ENCODE measurements at regions not wholly inside any gene's neighbourhood (a gene's known extent, or its start where the extent isn't known, plus 50 kb on each side); places are given as distances from the start of the nearest gene placed in this dataset.

GRCh38 chr6:141735126-141735525 is 397.6 kb upstream of the GJE1 start:
- H3K4me1 Mint-ChIP-seq, result no peaks in the 10 kb centered on the region
- H3K27me3 Mint-ChIP-seq, result no peaks in the 10 kb centered on the region
- CTCF ChIA-PET, result no interaction called here
- no peak overlapping the region for H3K27ac Mint-ChIP-seq
- H3K9me3 Mint-ChIP-seq, result no peaks in the 10 kb centered on the region
- no peaks in the 10 kb centered on the region for H3K36me3 Mint-ChIP-seq
- no peak for DNase-seq
- H3K4me3 Mint-ChIP-seq, result no peak overlapping the region

DNA sequence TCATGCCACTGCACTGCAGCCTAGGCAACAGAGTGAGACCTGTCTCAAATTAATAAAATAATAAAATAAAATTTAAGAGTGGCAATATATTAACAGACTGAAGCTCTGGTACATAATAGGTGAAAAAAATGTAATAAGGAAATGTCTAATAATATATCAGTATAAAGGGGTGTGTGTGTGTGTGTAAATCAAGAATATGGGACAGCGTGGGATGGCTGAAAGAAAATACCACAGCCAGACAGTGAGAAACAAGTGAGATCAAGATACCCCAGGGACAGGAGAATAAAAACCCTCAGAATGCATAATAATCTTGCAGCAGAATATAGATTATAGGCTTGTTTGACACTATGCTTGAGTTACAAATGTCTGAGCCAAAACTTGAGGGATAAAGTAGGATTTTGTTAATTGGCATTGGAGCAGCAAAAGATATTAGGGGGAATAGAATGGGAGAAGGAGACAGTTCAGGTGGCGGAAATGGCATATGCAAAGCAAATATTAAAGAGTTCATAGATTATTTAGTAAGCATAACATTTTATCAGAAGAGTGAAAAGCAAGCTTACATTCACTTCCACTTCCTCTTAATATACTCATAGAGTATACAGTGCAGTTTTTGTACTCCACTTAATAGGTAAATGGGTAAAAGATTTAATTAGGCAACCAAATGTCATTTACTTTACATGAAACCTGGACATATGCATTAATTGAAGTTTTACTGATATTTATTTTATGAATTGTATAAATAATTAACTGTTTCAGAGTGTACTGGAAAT is 398.5 kb upstream of the GJE1 start:
- DNase-seq, result no peak
- H3K27ac Mint-ChIP-seq, result no peak overlapping the region
- CTCF ChIA-PET, result no interaction called here
- no peak overlapping the region for H3K4me3 Mint-ChIP-seq
- no peaks in the 10 kb centered on the region for H3K27me3 Mint-ChIP-seq
- H3K36me3 Mint-ChIP-seq, result no peaks in the 10 kb centered on the region
- no peaks in the 10 kb centered on the region for H3K9me3 Mint-ChIP-seq
- no peaks in the 10 kb centered on the region for H3K4me1 Mint-ChIP-seq

DNA sequence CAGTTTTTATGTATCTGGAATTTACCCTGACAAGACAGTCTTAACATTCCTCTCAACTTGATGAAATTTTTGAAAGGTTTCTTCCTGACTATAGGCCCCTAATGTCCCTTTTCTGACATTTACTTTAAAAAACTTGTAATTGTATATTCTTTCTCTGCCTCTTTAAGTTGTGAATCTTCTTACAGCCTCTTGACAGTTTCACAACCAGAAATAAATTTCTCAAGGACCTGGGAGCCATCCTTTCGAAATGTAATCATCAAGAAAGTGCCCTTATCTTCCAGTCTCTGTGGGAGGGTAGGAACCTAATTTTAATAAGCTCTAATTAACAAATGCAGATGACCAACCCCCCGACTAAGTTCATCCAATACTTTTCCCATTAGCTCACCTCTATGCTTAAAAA is 403.6 kb upstream of the GJE1 start:
- Mint-ChIP-seq H3K4me1 (no peaks in the 10 kb centered on the region), H3K9me3 (no peaks in the 10 kb centered on the region), H3K4me3 (no peak overlapping the region), H3K27me3 (no peaks in the 10 kb centered on the region), H3K36me3 (no peaks in the 10 kb centered on the region), H3K27ac (no peak overlapping the region)
- CTCF ChIA-PET, result no interaction called here
- no peak for DNase-seq

DNA sequence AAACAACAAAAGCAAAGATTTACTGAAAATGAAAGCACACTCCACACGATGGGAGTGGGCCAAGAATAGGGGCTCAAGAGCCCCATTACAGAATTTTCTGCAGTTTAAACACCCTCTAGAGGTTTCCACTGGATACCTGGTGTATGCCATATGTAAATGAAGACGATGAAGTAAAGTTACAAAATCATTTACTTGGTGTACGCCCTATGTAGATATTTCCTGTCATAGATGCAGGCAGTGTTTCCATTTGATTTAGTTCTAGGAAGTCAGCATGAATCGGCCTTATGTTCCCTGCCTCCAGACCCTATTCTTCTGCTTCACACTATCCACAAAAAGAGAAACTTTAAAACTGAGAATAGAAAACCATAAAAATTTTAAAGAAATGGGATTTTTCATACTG is 404.4 kb upstream of the GJE1 start:
- no peaks in the 10 kb centered on the region for H3K27me3 Mint-ChIP-seq
- no peak overlapping the region for H3K4me3 Mint-ChIP-seq
- DNase-seq, result no peak
- no peak overlapping the region for H3K27ac Mint-ChIP-seq
- CTCF ChIA-PET, result no interaction called here
- no peaks in the 10 kb centered on the region for H3K9me3 Mint-ChIP-seq
- no peaks in the 10 kb centered on the region for H3K4me1 Mint-ChIP-seq
- no peaks in the 10 kb centered on the region for H3K36me3 Mint-ChIP-seq

DNA sequence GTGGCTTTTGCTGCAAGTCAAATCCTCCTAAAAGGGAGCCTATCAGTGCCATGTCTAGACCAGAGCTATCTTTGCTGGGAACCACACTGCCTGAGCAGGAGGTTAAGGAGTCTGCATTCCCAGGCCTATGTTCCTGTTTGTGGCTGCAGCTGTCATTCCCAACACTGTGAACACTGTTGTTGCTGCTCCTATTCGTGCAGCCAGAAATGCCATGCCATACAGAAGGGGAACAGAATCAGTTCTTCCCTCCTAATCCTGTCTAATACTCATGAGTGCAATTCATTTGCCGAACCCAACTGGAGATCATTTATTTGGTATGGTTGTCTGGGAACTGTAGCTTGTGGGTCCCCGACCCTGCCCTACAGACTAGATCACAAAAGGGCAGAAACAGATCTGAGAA is 406.5 kb upstream of the GJE1 start:
- Mint-ChIP-seq H3K4me1 (no peaks in the 10 kb centered on the region), H3K4me3 (no peak overlapping the region), H3K9me3 (no peaks in the 10 kb centered on the region), H3K27ac (no peak overlapping the region), H3K36me3 (no peaks in the 10 kb centered on the region), H3K27me3 (no peaks in the 10 kb centered on the region)
- CTCF ChIA-PET, result no interaction called here
- no peak for DNase-seq

DNA sequence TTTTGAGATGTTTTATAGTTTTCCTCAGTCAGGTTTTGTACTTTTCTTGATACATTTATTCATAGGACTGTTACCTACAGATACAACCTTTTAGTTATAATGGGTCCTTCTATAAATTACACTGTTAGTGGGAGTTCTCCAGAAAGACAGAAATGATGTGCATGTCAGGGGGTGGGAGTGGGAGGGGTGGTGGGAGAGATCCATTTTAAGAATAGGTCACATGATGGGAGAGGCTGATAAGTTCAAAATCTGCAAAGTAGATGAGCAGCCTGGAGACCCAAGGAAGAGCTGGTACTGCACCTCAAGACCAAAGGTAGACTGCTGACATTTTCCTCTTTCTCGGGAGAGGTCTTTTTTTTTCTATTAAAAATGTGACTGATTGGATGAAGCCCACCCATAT is 408.0 kb upstream of the GJE1 start:
- no peak for DNase-seq
- no peaks in the 10 kb centered on the region for H3K36me3 Mint-ChIP-seq
- H3K4me1 Mint-ChIP-seq, result no peaks in the 10 kb centered on the region
- CTCF ChIA-PET, result no interaction called here
- H3K27me3 Mint-ChIP-seq, result no peaks in the 10 kb centered on the region
- H3K9me3 Mint-ChIP-seq, result no peaks in the 10 kb centered on the region
- H3K4me3 Mint-ChIP-seq, result no peak overlapping the region
- H3K27ac Mint-ChIP-seq, result no peak overlapping the region

DNA sequence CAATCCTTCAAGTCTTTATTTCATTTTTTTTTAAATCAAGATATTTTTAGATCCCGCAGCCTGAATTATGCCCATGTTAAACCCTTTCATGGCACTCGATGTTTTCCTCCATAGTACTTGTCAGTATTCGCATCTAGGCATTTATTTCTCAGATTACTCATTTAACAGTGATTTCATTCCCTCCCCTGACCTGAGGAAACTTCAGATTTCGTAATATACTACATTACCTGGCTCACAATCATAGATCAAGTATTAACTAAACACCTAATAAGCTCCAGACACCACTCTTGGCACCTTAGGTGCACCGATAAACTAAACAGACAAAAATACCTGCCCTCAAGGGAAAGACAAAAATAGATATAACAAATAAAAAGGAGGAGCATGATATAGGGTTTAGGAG is 413.2 kb upstream of the GJE1 start:
- Mint-ChIP-seq H3K27ac (no peak overlapping the region), H3K4me3 (no peak overlapping the region), H3K36me3 (no peaks in the 10 kb centered on the region), H3K27me3 (no peaks in the 10 kb centered on the region), H3K4me1 (no peaks in the 10 kb centered on the region), H3K9me3 (no peaks in the 10 kb centered on the region)
- DNase-seq, result no peak
- CTCF ChIA-PET, result no interaction called here

DNA sequence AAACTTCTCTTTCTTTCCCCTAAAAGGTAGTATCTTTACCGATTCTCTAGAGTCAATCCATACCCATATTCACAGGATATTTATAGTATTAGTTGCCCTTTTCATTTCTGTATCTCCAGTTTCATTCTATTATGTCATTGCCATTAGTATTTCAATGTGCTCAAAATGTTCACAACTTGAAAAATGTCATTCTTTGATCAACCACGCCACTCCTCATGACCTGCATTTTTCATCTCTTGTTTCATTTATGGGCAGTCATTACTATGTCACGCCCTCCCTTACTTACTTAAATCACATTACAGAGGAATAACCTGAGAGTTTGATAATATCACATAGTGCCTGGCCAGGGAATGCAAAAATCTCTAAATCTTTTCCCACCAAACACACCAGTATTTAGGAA is 427.3 kb upstream of the GJE1 start:
- Mint-ChIP-seq H3K4me1 (no peaks in the 10 kb centered on the region), H3K36me3 (no peaks in the 10 kb centered on the region), H3K27me3 (no peaks in the 10 kb centered on the region), H3K4me3 (no peak overlapping the region), H3K27ac (no peak overlapping the region), H3K9me3 (no peaks in the 10 kb centered on the region)
- CTCF ChIA-PET, result no interaction called here
- no peak for DNase-seq

GRCh38 chr6:141704151-141704550 is 428.6 kb upstream of the GJE1 start:
- CTCF ChIA-PET, result no interaction called here
- H3K4me3 Mint-ChIP-seq, result no peak overlapping the region
- H3K9me3 Mint-ChIP-seq, result no peaks in the 10 kb centered on the region
- H3K4me1 Mint-ChIP-seq, result no peaks in the 10 kb centered on the region
- no peak overlapping the region for H3K27ac Mint-ChIP-seq
- no peak for DNase-seq
- H3K27me3 Mint-ChIP-seq, result no peaks in the 10 kb centered on the region
- no peaks in the 10 kb centered on the region for H3K36me3 Mint-ChIP-seq

GRCh38 chr6:141701732-141702131 is 431.0 kb upstream of the GJE1 start:
- H3K27me3 Mint-ChIP-seq, result no peaks in the 10 kb centered on the region
- no peaks in the 10 kb centered on the region for H3K4me1 Mint-ChIP-seq
- no peak for DNase-seq
- H3K36me3 Mint-ChIP-seq, result no peaks in the 10 kb centered on the region
- H3K4me3 Mint-ChIP-seq, result no peak overlapping the region
- no peak overlapping the region for H3K27ac Mint-ChIP-seq
- CTCF ChIA-PET, result no interaction called here
- H3K9me3 Mint-ChIP-seq, result no peaks in the 10 kb centered on the region

DNA sequence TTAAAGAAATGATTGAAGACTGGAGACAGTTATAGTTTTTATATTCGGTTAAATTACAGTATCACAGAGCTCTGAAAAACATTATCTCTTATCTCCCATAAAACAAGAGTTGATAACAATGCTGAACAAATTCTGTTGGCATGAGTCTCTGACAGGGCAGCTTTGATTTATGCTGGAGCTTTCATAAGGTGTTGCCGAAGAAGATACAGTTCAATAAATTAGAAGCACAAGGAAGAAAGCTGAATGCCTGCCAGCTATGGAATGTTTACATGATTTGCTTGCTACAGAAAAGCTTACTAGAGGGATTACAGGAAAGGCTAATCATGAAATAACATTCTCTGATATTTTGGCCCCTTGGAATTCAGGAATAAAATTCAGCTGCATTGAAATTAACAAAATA is 431.9 kb upstream of the GJE1 start:
- Mint-ChIP-seq H3K27ac (no peak overlapping the region), H3K36me3 (no peaks in the 10 kb centered on the region), H3K4me1 (no peaks in the 10 kb centered on the region), H3K27me3 (no peaks in the 10 kb centered on the region), H3K9me3 (no peaks in the 10 kb centered on the region), H3K4me3 (no peak overlapping the region)
- no peak for DNase-seq
- CTCF ChIA-PET, result no interaction called here

DNA sequence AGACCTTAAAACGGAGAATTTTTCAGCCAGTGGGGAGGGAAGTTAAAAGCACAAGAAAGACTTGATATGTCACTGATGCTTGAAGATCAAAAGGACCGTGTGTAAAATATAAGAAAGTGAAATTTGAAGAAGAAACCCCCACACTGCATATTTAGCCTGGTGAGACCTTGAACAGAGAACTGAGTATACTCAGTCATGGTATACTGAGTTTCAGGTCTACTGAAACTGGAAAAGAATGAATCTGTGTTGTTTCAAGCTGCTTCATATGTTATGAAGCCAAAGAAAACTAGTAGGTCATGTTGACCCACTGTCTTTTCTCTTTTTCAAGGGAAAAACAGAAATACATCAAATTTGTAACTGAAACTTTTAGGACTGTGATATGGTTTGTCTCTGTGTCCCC is 443.8 kb upstream of the GJE1 start:
- no peak overlapping the region for H3K4me3 Mint-ChIP-seq
- H3K27me3 Mint-ChIP-seq, result no peaks in the 10 kb centered on the region
- no peak for DNase-seq
- H3K4me1 Mint-ChIP-seq, result no peaks in the 10 kb centered on the region
- H3K36me3 Mint-ChIP-seq, result no peaks in the 10 kb centered on the region
- no peaks in the 10 kb centered on the region for H3K9me3 Mint-ChIP-seq
- no peak overlapping the region for H3K27ac Mint-ChIP-seq
- CTCF ChIA-PET, result no interaction called here

DNA sequence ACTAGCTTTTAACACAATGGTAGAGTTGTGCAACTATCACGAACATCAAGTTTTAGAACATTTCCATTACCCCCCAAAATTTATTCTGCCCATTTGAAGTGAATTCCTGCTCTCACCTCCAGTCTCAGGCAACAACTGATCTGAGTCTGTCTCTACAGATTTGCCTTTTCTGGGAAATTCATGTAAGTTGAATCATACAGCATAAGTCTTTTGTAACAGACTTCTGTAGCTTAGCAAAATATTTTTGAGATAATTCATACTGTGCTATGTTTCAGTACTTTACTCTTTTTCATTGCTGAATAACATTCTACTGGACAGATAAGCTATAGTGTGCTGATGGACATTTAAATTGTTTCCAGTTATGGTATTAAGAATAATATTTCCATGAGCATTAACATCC is 447.3 kb upstream of the GJE1 start:
- no peak for DNase-seq
- Mint-ChIP-seq H3K9me3 (no peaks in the 10 kb centered on the region), H3K4me3 (no peak overlapping the region), H3K4me1 (no peaks in the 10 kb centered on the region), H3K27me3 (no peaks in the 10 kb centered on the region), H3K36me3 (no peaks in the 10 kb centered on the region), H3K27ac (no peak overlapping the region)
- CTCF ChIA-PET, result no interaction called here

DNA sequence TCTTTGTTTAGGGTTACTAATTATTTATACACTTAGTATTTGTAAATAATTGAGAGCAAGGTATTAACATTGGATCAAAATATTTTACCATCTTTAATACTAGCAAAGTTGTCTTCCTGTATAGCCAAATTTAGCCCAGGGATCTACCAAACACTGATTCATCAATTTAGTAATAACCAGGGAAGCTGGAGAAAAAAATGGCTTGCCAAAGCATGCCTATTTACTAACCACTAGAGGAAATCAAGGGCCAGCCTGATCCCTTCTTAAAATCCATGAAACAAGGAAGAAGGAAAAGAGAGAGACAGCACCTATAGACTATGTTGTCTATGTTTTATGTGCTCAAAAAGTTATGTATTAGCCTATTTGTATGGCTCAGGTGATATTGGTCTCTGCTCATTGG is 450.3 kb upstream of the GJE1 start:
- no peak overlapping the region for H3K27ac Mint-ChIP-seq
- H3K4me3 Mint-ChIP-seq, result no peak overlapping the region
- CTCF ChIA-PET, result no interaction called here
- H3K36me3 Mint-ChIP-seq, result no peaks in the 10 kb centered on the region
- no peak for DNase-seq
- no peaks in the 10 kb centered on the region for H3K9me3 Mint-ChIP-seq
- no peaks in the 10 kb centered on the region for H3K27me3 Mint-ChIP-seq
- no peaks in the 10 kb centered on the region for H3K4me1 Mint-ChIP-seq

GRCh38 chr6:141677598-141678211 is 455.0 kb upstream of the GJE1 start:
- Mint-ChIP-seq H3K36me3 (no peaks in the 10 kb centered on the region), H3K27ac (no peak overlapping the region), H3K27me3 (no peaks in the 10 kb centered on the region), H3K4me3 (no peak overlapping the region), H3K4me1 (no peaks in the 10 kb centered on the region), H3K9me3 (no peaks in the 10 kb centered on the region)
- no peak for DNase-seq
- CTCF ChIA-PET, result interaction anchor here (1.7 kb wide), 1 partner anchor 435 kb away, joined by 6 read pairs; no protein-coding TSS in a partner anchor
